ENCODE measurements at regions not wholly inside any gene's neighbourhood (a gene's known extent, or its start where the extent isn't known, plus 50 kb on each side); places are given as distances from the start of the nearest gene placed in this dataset.

GRCh38 chr5:166679331-166679730, 1612.1 kb upstream of the WWC1 start (continued):
- TF ChIP-seq ZBTB10 (CRISPR knock-in tag; IDR thresholded peaks at IDR 0.05; ENCODE audit: borderline replicate concordance) (no peak), ZHX1 (CRISPR knock-in tag; IDR thresholded peaks at IDR 0.05; ENCODE audit: low read depth) (no peak), MAFK (conservative IDR thresholded peaks at IDR 0.05 in 1 of 2, IDR thresholded peaks at IDR 0.05 in 1 of 2; ENCODE audit: low read length in 2 of 2) (no peak), SOX13 (IDR thresholded peaks at IDR 0.05) (no peak), SOX13 (CRISPR knock-in tag; conservative IDR thresholded peaks at IDR 0.05 in 1 of 2, IDR thresholded peaks at IDR 0.05 in 1 of 2) (no peak)

- no TSS peak for BruUV-seq (replicated peaks)
- intact Hi-C loops (cut with micrococcal nuclease; ENCODE audit: unreplicated experiment), result no loop called here
- Histone ChIP-seq H3K27me3 (ENCODE audit: control insufficient read depth in 1 of 2, insufficient read depth in 2 of 2, low read length in 2 of 2) (no peaks in the 10 kb centered on the region), H3K4me1 (ENCODE audit: insufficient read depth, low read length) (no peaks in the 10 kb centered on the region), H3K27ac (ENCODE audit: extremely low read length, insufficient read depth, low read length) (no peak overlapping the region), H2AFZ (ENCODE audit: low read length) (no peak overlapping the region), H4K20me1 (ENCODE audit: insufficient read depth, low read length) (no peaks in the 10 kb centered on the region), H3K9ac (ENCODE audit: insufficient read depth, low read depth, low read length) (no peak overlapping the region), H3K36me3 (replicated peaks in 1 of 2; ENCODE audit: control insufficient read depth in 1 of 2, insufficient read depth in 2 of 2, low read length in 2 of 2) (no peaks in the 10 kb centered on the region), H3K79me2 (ENCODE audit: insufficient read depth, low read length) (no peaks in the 10 kb centered on the region), H3K4me2 (ENCODE audit: low read depth, low read length) (no peak overlapping the region), H3K9me3 (ENCODE audit: low read length) (peaks cover 86% of the 10 kb centered on the region), H3K4me3 (replicated peaks in 1 of 3; ENCODE audit: insufficient read depth in 1 of 3, low read depth in 2 of 3, low read length in 3 of 3) (no peak overlapping the region)
- ChIA-PET CTCF (ENCODE audit: low intra/inter-chr PET ratio, low total read pairs) (no interaction called here), POLR2A (no interaction called here)
- no peak for FAIRE-seq
- ATAC-seq, result no peak
- WGBS (ENCODE audit: low lambda C conversion rate), result 14% methylated on average over 4 of the region's 4 CpGs
- in situ Hi-C loops (cut with HindIII; ENCODE audit: extremely low pct_ligation_motif_present, low pct_unique_long_range_greater_than_20kb), result no loop called here
- TF ChIP-seq TRAFD1 (CRISPR knock-in tag; IDR thresholded peaks at IDR 0.05; ENCODE audit: borderline replicate concordance), result no peak
- no peak for TF ChIP-seq RFX3 (CRISPR knock-in tag; IDR thresholded peaks at IDR 0.05)
- TF ChIP-seq DNMT3B (CRISPR knock-in tag; conservative IDR thresholded peaks at IDR 0.05), result no peak
- TF ChIP-seq SMAD1 (CRISPR knock-in tag; IDR thresholded peaks at IDR 0.05; ENCODE audit: borderline replicate concordance, low read depth), result no peak
- no peak for TF ChIP-seq NBN (conservative IDR thresholded peaks at IDR 0.05)
- no peak for TF ChIP-seq ZMAT5 (CRISPR knock-in tag; IDR thresholded peaks at IDR 0.05; ENCODE audit: borderline replicate concordance, low read depth)
- TF ChIP-seq DMTF1 (CRISPR knock-in tag; IDR thresholded peaks at IDR 0.05), result no peak
- no peak for DNase-seq (ENCODE audit: low spot score)
Measured at GRCh38 chr5:166695326-166695725, 1596.1 kb upstream of the WWC1 start.
